ENCODE measurements at regions not wholly inside any gene's neighbourhood (a gene's known extent, or its start where the extent isn't known, plus 50 kb on each side); places are given as distances from the start of the nearest gene placed in this dataset.

GRCh38 chr15:87347806-87348515 is 908.6 kb downstream of the NTRK3 start:
- no peak for DNase-seq

DNA sequence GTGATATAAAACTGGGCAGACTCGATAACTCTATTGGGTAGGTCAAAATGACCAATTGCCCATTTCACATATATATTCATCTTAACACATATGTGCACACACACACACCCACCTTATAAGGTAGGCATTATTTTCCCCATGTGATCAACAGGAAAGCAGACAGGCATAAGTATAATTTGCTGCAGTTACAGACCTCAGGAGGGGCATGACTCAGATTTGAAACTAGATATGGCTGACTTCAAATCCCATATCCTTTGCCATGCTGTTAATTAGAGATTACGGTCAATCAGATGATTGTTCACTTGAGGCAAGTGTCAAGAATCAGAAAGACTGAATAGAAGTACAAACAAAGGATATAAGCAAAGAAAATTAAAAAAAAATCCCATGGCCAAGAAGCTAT is 910.6 kb downstream of the NTRK3 start:
- no peak for DNase-seq

DNA sequence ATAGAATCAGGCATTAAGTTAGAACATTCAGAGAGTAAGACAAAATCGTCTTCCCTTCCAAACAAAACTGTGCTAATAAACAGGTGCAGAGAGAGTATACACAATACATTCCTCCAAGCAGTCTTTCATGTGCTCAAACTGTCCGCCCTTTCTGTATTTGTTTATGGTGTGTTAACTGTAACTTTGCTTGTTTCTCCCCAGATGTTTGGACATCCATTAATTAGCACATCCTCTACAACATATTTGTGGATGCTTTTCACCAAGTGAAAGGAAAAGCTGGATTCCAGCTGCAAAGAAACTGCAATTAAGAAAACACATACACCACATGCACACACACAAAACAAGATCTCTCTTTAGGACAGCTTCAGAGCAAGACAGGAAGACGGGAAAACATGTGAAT is 912.6 kb downstream of the NTRK3 start:
- DNase-seq, result no peak

DNA sequence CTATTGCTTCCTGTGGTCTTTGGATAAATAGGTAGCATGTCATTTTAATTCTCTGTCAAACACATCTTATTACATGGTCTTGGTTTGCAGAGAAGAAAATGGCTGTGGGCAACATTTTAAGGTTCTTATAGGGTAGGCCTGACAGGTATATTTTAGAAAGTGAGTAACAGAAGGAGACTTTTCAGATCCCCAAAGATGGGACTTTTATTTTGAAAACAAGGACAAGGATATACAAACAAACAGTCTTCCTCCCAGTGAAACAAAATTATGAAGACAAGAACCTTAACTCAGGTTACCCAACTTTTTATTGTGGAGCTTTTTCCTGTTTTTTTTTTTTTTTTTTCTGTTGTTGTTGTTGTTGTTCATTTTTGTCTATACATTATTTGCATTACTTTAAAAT is 916.2 kb downstream of the NTRK3 start:
- DNase-seq, result no peak

DNA sequence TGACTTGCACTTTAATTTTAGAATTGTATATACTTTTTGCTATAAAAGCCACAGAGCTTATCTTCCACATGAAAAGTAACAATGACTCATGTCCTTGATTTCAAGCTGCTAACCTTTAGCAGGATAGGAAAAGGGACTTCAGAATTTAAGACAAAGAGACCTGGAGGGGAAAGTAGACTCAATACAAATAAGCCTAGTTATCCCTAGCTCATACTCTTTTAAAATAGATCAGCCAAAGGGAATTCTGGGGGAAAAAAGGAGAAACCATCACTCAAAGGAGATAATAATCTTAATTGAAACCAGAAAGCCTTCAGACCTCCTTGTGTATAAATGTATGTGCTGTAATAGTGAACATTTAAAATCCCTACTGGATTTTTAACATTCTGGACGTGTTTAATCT is 930.3 kb downstream of the NTRK3 start:
- DNase-seq, result no peak

DNA sequence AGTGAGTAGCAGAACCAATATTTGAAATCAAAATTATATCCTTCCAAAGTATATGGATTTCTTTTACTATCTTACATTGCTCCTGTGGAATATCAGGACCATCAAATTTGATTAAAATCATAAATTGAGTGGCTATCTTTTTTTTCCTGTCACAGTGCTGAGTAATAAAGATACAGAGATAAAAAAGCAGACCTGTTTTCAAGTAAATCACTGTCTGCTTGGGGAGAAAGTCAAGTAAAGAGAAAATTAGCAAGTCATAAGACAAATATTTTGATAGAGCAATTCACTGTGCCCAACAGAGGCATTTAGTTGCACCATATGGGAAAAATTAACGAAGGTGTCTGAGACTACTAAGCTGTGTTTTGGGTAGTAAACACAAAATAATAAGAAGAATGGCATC is 933.7 kb downstream of the NTRK3 start:
- DNase-seq, result no peak

DNA sequence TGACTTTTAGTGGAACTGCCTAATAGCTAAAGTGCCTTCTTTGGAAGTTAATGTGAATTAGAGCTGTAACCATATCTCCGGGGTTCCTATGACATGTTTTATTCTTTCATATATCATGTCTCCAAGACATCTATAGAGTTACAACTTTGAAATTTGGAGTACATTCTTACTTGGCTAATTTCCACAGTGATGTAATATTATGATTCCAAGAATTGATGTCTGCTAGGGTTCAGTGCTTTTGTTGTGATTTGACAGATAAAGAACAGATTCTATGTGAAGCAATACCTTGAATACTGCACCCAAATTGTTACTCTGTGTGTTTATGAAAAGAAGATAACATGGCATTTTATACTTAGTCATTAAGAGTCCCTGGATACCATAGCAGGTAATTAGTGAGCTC is 934.3 kb downstream of the NTRK3 start:
- no peak for DNase-seq

GRCh38 chr15:87317900-87318299 is 938.6 kb downstream of the NTRK3 start:
- DNase-seq, result no peak

GRCh38 chr15:87312221-87312620 is 944.3 kb downstream of the NTRK3 start:
- no peak for DNase-seq

DNA sequence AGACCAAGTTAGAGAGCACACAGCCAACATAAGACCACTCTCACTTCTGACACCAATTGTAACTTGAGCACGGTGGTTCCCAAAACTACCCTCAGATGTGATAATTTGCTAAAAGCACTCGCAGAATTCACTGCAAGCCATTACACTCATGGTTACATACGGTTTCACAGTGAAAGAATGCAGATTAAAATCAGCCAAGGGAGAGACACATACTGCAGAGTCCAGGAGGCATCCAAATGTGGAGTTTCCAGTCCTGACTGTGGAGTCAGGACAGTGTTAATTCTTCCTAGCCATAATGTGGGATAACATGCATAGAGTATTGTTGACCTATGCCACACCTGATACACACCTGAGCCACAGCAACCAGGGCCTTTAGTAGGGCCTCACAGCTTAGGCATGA is 956.4 kb downstream of the NTRK3 start:
- DNase-seq, result no peak

DNA sequence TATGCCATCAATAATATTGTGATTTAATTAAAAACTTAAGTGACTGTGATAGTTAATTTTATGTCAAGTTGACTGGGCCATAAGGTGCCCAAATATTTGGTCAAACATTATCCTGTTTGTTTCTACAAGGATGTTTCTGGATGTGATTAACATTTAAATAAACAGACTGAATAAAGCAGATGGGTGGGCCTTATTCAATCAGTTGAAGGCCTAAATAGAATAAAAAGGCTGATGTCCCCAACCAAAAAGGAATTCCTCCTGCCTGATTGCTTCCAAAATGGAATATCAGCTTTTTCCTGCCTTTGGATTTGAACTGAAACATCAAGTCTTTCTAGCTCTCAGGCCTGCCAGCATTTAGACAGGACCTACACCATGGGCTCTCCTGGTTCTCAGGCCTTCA is 961.7 kb downstream of the NTRK3 start:
- DNase-seq, result no peak

DNA sequence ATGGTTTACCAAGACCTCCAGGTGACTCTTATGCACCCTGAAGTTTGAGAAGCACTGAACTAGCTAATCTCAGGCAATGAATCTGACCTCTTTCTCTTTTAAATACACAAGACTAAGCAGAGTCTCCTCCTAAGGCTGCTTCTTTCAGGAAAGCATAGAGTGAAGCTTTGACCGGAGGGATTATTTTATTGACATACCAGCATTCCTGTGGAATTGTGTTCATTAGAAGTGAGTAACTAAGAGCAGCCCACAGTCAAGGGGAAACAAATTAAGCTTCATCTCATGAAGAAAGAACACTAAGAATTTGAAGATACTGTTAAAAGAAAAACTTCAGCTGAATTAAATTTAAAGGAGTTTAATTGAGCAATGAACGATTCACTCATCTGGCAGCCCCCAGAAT is 963.5 kb downstream of the NTRK3 start:
- DNase-seq, result no peak

DNA sequence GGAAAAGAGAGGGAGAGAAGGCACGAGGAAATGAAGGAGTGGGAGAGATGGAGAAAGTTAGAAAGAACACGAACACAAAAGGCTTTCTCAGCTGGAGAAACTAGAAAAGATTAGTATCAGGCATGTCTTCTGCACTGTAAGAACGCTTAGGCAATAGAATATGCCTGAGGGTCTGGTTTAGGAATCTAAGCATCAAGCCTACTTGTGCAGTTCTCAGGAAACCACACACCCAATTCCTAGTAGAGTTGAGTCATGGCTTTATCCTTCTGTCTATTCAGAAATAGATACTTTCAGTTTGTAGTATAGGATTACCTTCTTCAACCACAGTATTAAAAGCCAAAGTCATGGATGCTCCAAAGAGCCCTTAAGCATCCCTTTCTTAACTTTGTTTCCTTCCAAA is 969.4 kb downstream of the NTRK3 start:
- DNase-seq, result no peak

- DNase-seq, result no peak
These were observed 987.0 kb downstream of the NTRK3 start for GRCh38 chr15:87269566-87269965.

- no peak for DNase-seq
These were observed 987.9 kb downstream of the NTRK3 start for GRCh38 chr15:87268675-87269074.

DNA sequence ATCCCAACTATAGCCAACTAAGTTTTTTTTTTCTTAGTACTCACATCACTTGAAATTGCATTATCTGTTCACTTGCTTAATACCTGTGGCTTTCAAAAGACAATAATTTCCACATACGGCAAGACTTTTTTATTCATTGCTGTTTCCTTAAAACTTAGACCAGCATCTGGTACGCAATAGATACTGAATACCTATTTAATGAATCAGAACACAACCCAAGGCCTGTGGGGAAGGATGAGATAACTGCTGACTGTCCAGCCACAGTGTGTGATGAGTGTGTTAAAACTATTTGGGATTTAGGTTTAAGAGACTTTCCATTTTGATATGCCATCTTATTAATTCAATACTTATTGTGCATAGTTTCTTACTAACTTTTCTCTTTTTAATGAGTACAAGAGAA is 988.7 kb downstream of the NTRK3 start:
- no peak for DNase-seq

DNA sequence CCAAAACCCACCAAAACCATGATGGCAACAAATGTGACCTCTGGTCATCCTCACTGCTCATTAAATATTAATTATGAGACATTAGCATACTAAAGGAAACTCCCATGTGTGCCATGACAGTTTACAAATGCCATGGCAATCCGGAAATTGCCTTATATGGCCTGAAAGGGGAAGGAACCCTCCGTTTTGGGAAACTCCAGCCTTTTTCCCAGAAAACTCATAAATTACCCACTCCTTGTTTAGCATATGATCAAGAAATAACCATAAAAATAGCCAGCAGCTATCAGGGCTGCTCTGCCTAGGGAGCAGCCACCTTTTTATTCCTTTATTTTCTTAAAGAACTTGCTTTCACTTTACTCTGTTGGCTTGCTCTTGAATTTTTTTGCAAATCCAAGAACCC is 992.7 kb downstream of the NTRK3 start:
- no peak for DNase-seq

DNA sequence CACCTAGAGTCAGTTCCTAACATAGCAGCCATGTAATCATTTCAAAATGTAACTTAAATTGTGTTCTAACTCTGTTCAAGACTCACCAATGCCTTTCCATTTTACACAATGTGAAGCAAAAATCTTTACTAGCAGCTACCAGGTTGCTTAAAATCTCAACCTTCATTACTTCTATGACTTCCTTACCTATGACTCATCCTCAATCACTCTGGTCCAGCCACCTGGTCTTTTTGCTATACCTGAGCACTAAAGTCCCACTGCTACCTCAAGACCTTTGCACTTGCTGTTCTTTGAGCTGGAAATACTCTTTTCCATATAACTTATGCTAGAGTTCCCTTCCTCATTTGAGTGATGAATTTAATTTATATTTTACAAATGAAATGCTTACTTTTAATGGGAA is 993.2 kb downstream of the NTRK3 start:
- no peak for DNase-seq

- no peak for DNase-seq
These were observed 1010.9 kb downstream of the NTRK3 start for GRCh38 chr15:87245592-87245991.

GRCh38 chr15:87243474-87243873 is 1013.1 kb downstream of the NTRK3 start:
- no peak for DNase-seq

- no peak for DNase-seq
These were observed 1016.8 kb downstream of the NTRK3 start for GRCh38 chr15:87239582-87240230.

DNA sequence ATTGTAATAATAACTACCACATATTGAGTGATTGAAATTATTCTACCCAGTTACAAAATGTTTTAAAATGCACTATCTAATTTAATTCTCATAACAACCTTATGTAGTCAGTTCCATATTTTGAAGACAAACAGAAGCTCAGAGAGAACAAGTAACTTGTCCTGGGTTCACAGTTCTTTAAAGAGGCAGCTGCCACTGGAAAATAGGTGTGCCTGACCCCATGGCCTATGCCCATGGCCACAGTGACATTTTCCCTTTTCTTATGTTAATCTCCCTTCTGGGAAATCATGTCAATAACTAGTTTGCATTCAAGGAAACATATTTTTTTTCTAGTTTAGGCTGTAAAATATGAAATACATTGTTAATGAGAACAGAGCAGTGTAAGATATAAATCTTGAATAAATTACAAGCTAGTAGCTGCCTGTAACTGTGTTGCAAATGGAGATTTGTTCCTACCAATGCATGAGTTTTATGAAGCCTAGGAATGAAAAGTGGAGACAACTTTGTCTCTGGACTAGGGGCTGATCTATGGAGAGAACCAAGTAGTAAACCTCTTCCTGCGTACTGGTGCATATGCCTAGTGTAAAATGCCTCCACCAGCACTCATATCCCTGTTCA is 1018.0 kb downstream of the NTRK3 start:
- DNase-seq, result no peak

DNA sequence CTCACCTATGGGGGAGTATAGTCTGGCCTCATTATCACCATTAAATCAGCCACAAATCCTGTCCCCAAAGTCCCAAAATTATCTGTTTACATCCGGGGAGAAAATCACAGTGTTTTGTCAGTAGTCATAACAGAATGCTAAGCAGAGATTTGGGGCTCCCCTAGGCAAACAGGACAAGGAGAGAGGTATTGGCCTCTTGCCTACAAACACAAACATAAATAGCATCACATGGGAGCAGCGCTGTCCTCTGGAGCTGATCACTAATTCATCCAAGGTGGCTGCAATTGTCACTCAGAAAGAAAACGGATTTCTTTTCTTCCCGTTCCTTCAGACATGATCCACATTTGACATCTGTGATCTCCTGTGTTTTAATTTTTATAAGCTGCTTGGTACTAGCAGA is 1028.1 kb downstream of the NTRK3 start:
- DNase-seq, result no peak

DNA sequence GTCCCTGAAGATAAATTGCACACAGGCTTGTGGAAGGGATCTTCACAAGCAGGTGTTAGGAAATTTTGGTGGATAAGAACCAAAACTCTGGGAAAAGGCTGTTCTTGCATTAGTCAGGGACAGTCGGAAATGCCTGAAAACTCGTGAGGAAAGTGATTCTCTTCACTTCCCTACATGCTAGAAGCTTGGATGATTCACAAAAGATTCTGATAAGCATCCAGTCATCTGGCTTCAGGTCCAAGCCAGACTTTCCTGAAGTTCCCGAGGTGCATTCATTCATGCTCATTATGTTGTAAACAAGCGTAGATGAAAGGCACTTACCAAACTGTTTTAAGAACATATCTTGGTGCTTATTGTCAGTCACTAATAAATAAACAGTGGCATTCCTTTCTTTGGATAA is 1028.7 kb downstream of the NTRK3 start:
- no peak for DNase-seq

DNA sequence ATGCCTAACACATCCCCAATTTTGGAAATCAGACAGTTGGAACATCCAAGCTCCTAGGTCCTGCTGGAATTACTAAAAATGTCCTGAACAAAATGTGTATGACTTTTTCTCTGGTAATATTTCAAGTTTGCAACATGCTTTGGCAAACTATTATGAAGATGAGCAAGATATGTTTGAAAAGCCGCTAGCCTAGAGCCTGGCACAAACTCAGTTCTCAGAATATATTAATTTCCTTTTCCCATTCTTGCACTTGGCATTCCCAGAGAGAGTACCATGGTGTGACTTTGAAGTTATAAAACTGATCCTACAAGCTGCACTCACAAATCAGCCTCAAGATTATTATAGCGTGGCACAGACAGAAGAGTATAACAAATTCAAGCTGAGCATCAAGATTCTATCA is 1031.1 kb downstream of the NTRK3 start:
- DNase-seq, result no peak
